Cerebellar nuclear complex (tissue), 1 donor: ENCODE measurements at regions not wholly inside any gene's neighbourhood (a gene's known extent, or its start where the extent isn't known, plus 50 kb on each side); places are given as distances from the start of the nearest gene placed in this dataset.

Experiments
- DNase-seq, 2 experiments: peaks; one replicate each; lab custom pipeline; 2025; lab: John Stamatoyannopoulos, UW

- no peak for DNase-seq
Measured at GRCh38 chr3:168394439-168394838, 298.7 kb upstream of the GOLIM4 start.

GRCh38 chr3:168386301-168386700 is 290.6 kb upstream of the GOLIM4 start:
- DNase-seq, result no peak

- no peak for DNase-seq
Measured at GRCh38 chr3:168384990-168385389, 289.3 kb upstream of the GOLIM4 start.

- DNase-seq, result no peak
Measured at GRCh38 chr3:168383573-168383972, 287.8 kb upstream of the GOLIM4 start.

- no peak for DNase-seq
Measured at GRCh38 chr3:168371846-168372245, 276.1 kb upstream of the GOLIM4 start.

GRCh38 chr3:168364967-168365366 is 269.2 kb upstream of the GOLIM4 start:
- DNase-seq, result no peak

- DNase-seq, result no peak
Measured at GRCh38 chr3:168362661-168363247, 267.0 kb upstream of the GOLIM4 start.

- no peak for DNase-seq
Measured at GRCh38 chr3:168362156-168362555, 266.4 kb upstream of the GOLIM4 start.

- DNase-seq, result no peak
Measured at GRCh38 chr3:168360993-168361392, 265.3 kb upstream of the GOLIM4 start.

- no peak for DNase-seq
Measured at GRCh38 chr3:168342946-168343850, 247.5 kb upstream of the GOLIM4 start.

GRCh38 chr3:168341956-168342936 is 246.5 kb upstream of the GOLIM4 start:
- DNase-seq, result no peak

GRCh38 chr3:168341192-168341815 is 245.6 kb upstream of the GOLIM4 start:
- DNase-seq, result no peak

GRCh38 chr3:168338161-168338560 is 242.4 kb upstream of the GOLIM4 start:
- DNase-seq, result no peak

- no peak for DNase-seq
Measured at GRCh38 chr3:168336276-168336675, 240.6 kb upstream of the GOLIM4 start.

- no peak for DNase-seq
Measured at GRCh38 chr3:168333410-168333935, 237.7 kb upstream of the GOLIM4 start.

- no peak for DNase-seq
Measured at GRCh38 chr3:168331756-168332155, 236.0 kb upstream of the GOLIM4 start.

- no peak for DNase-seq
Measured at GRCh38 chr3:168330983-168331382, 235.3 kb upstream of the GOLIM4 start.

GRCh38 chr3:168327856-168328255 is 232.1 kb upstream of the GOLIM4 start:
- DNase-seq, result no peak

- no peak for DNase-seq
Measured at GRCh38 chr3:168325684-168326083, 230.0 kb upstream of the GOLIM4 start.

- DNase-seq, result no peak
Measured at GRCh38 chr3:168322941-168323340, 227.2 kb upstream of the GOLIM4 start.

GRCh38 chr3:168314166-168314565 is 218.4 kb upstream of the GOLIM4 start:
- DNase-seq, result no peak

- no peak for DNase-seq
Measured at GRCh38 chr3:168312984-168313383, 217.3 kb upstream of the GOLIM4 start.
